ENCODE measurements at regions not wholly inside any gene's neighbourhood (a gene's known extent, or its start where the extent isn't known, plus 50 kb on each side); places are given as distances from the start of the nearest gene placed in this dataset.

DNA sequence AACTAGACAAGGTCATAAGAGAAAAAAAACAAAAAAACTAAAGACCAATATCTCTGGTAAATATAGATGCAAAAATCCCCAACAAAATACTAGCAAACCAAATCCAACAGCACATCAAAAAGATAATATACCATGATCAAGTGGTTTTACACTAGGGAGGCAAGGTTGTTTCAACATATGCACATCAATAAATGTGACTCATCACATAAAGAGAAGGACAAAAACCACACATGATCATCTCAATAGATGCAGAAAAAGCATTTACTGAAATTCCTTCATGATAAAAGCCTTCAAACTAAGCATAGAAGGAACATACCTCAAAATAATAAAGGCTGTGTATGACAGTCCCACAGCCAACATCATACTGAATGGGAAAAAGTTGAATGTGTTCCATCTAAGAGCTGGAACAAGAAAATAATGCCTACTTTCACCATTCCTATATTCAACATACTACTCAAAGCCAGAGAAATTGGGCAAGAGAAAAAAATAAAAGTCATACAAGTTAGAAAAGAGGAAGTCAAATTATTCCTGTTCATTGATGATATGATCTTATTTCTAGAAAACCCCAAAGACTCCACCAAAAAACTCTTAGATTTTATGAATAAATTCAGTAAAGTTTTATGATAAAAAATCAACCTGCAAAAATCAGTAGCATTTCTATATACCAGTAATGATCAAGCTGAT is 72.2 kb upstream of the FAM169A start:
- no peak overlapping the region for H3K27ac ChIP-seq
- TF ChIP-seq, protein P1, sequence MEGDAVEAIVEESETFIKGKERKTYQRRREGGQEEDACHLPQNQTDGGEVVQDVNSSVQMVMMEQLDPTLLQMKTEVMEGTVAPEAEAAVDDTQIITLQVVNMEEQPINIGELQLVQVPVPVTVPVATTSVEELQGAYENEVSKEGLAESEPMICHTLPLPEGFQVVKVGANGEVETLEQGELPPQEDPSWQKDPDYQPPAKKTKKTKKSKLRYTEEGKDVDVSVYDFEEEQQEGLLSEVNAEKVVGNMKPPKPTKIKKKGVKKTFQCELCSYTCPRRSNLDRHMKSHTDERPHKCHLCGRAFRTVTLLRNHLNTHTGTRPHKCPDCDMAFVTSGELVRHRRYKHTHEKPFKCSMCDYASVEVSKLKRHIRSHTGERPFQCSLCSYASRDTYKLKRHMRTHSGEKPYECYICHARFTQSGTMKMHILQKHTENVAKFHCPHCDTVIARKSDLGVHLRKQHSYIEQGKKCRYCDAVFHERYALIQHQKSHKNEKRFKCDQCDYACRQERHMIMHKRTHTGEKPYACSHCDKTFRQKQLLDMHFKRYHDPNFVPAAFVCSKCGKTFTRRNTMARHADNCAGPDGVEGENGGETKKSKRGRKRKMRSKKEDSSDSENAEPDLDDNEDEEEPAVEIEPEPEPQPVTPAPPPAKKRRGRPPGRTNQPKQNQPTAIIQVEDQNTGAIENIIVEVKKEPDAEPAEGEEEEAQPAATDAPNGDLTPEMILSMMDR (conservative IDR thresholded peaks at IDR 0.05): no peak

- TF ChIP-seq, protein P1 (conservative IDR thresholded peaks at IDR 0.05): no peak
- no peak overlapping the region for H3K27ac ChIP-seq
Observed at GRCh38 chr5:74935752-74936091, 69.5 kb upstream of the FAM169A start.

DNA sequence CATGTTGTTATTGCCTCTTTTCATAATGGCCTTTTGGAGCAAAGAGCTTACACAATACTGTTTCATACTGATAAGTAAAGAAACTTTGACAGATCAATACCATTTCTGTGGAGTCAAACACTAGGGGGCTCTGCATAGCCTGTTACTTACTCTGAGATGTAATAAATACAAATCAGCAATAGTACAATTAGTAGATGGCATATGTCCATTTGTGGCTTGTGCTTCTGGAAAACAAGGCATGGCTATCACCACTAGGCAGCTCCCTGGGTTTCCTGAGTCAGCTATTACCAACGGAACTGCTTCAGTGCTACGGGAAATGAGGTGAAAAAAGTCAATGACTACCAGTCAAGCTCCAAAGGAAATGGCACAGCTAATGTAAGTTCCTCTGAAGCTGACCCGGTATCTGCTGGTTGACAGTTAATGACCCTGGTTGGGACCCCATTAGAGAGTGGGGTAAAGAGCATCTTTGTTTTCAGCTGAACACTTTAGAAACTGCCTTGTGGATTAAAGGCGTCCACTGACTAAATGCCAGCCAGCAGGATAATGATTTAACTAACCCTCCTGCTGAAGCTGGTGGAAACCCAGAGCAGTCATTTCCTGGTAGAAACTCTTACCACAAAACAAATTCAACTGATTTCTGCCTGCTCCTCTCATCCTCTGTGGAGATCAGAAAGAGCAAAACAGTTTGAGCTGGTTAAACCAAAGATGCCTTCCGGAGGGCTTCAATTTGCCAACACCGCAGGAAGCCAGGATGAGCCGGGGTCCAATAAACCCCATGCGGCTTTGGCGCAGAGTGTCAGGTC is 69.0 kb upstream of the FAM169A start:
- H3K27ac ChIP-seq: no peak overlapping the region
- TF ChIP-seq, protein P1 (conservative IDR thresholded peaks at IDR 0.05): peak; percentile 24; the same call in 1 of the 2 replicates

DNA sequence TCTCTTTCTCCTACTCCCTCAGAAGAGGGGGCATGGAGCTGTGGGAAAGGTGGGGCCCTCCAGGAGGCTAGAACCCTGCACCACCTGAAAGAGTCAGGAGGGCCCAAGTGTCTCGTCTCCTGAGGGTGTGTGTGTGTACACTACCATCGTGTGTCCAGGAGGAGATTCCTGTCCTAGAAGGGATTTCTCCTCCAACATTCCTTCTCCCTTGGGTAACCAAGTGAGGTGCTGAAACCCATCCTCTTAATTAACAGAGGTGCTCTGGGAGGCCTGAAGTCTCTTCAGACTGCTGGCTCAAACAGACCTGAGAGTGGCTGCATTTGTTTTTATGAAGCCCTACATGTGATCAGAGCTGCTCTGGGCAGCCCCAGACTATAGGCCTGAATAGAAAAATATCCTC is 61.1 kb upstream of the FAM169A start:
- TF ChIP-seq, protein P1 (conservative IDR thresholded peaks at IDR 0.05): no peak
- no peak overlapping the region for H3K27ac ChIP-seq

- TF ChIP-seq, protein P1 (conservative IDR thresholded peaks at IDR 0.05): peak; percentile 76
- H3K27ac ChIP-seq: no peak overlapping the region
Observed at GRCh38 chr5:74919487-74919886, 53.3 kb upstream of the FAM169A start.

GRCh38 chr5:74919041-74919440 is 52.9 kb upstream of the FAM169A start:
- no peak overlapping the region for H3K27ac ChIP-seq
- TF ChIP-seq, protein P1 (conservative IDR thresholded peaks at IDR 0.05): no peak

GRCh38 chr5:74918232-74918669 is 52.1 kb upstream of the FAM169A start:
- TF ChIP-seq, protein P1 (conservative IDR thresholded peaks at IDR 0.05): no peak

More at GRCh38 chr5:74918232-74918669, 52.1 kb upstream of the FAM169A start:
- H3K27ac ChIP-seq: no peak overlapping the region
